ENCODE measurements at regions not wholly inside any gene's neighbourhood (a gene's known extent, or its start where the extent isn't known, plus 50 kb on each side); places are given as distances from the start of the nearest gene placed in this dataset.

DNA sequence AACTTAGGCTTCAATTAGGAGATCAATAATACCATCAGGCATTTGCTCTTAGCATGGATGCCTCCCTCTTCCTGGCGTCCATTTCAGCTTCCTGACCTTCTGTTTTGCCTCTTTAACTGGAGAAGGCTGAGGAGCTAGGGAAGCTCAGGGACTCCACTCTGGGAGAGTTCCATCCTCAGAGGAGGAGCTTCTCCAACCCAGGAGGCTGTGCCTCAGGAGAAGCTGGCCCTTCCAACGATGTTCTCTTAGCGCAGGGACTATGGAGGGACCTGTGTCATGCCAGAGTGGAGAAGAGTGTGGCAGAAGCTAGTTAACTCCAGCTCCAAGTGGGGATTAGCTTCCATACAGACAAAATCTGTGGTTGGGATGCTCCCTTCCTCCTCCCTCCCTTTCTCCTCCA lies 58.0 kb downstream of the KCNA5 start:
- TF ChIP-seq NRF1 (conservative IDR thresholded peaks at IDR 0.05; ENCODE audit: low read depth, low read length) (no peak), NR2C2 (IDR thresholded peaks at IDR 0.05; ENCODE audit: borderline replicate concordance, control insufficient read depth, insufficient read length, low read depth) (no peak)

Data from GM12878 (cell line).